Choroid plexus epithelial cell (primary cell): ENCODE measurements at regions not wholly inside any gene's neighbourhood (a gene's known extent, or its start where the extent isn't known, plus 50 kb on each side); places are given as distances from the start of the nearest gene placed in this dataset.

Experiments
- DNase-seq: peaks from one replicate; pipeline ENCODE4 v3.0.0-alpha.2; 2010; ENCODE audit warnings: low read depth
- H3K4me3 ChIP-seq: 2 replicates; pipeline ENCODE4 v1.5.1; 2011; ENCODE audit warnings: low read depth, mild to moderate bottlenecking, control low read depth, low read length, moderate library complexity
- TF ChIP-seq, protein P1 (sequence below): conservative IDR thresholded peaks from 2 replicates; pipeline ENCODE4 v1.5.1; 2011; ENCODE audit warnings: low read depth, mild to moderate bottlenecking, control low read depth, inconsistent platforms, low read length, moderate library complexity

DNA sequence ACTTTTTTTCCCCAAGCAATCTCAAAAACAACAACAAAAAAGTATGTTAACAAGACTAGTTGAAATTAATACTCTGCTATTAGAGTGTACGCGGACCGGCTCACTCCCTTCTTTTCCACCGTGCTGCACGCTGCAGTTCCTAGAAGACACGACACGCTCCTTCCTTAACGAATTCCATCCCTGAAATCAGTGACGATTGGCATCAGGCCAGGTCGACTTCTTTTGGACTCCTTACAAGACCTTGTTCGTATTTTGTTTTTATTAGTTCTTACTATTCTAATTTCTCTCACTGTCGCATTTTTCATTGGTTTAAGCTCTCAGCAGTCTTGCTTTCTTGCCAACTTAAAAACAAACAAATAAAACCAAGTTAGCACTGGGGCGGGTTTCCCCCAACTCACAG lies 175.8 kb upstream of the PITX2 start:
- no peak for DNase-seq
- TF ChIP-seq, protein P1, sequence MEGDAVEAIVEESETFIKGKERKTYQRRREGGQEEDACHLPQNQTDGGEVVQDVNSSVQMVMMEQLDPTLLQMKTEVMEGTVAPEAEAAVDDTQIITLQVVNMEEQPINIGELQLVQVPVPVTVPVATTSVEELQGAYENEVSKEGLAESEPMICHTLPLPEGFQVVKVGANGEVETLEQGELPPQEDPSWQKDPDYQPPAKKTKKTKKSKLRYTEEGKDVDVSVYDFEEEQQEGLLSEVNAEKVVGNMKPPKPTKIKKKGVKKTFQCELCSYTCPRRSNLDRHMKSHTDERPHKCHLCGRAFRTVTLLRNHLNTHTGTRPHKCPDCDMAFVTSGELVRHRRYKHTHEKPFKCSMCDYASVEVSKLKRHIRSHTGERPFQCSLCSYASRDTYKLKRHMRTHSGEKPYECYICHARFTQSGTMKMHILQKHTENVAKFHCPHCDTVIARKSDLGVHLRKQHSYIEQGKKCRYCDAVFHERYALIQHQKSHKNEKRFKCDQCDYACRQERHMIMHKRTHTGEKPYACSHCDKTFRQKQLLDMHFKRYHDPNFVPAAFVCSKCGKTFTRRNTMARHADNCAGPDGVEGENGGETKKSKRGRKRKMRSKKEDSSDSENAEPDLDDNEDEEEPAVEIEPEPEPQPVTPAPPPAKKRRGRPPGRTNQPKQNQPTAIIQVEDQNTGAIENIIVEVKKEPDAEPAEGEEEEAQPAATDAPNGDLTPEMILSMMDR = no peak
- H3K4me3 ChIP-seq = no peak overlapping the region

DNA sequence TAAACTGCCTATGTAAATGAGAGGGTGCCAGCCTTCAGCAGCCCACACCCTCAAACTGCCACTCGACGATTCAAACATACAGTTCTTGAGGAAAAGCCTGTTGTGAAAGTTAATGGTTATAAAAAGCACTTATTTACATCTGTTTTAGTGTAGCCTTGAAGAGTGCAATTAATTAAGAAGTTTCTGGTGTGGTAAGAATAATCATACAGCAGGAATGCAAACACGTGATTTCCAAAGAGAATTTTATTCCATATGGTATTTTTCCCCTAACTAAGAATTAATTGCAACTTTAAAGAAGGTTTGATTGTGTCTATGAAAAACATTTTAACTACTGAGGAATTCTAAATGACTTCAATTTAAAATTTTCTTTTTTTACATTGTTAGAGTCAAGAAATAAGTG lies 176.3 kb upstream of the PITX2 start:
- TF ChIP-seq, protein P1 = no peak
- no peak overlapping the region for H3K4me3 ChIP-seq
- no peak for DNase-seq

DNA sequence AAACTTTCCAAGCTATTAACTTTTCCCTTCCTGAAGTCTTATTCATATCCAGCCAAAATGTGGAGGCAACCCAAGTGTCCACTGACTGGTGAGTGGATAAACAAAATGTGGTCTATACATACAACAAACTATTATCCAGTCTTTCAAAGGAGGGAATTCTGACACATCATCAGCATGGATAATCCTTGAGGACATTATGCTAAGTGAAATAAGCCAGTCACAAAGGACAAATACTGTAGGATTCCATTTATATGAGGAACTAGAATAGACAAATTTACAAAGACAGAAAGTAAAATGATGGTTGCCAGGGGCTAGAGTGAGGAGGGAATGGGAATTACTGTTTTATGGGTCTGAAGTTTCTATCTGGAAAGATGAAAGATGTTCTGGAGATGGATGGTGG lies 178.7 kb upstream of the PITX2 start:
- no peak overlapping the region for H3K4me3 ChIP-seq
- TF ChIP-seq, protein P1 = no peak
- DNase-seq = no peak

DNA sequence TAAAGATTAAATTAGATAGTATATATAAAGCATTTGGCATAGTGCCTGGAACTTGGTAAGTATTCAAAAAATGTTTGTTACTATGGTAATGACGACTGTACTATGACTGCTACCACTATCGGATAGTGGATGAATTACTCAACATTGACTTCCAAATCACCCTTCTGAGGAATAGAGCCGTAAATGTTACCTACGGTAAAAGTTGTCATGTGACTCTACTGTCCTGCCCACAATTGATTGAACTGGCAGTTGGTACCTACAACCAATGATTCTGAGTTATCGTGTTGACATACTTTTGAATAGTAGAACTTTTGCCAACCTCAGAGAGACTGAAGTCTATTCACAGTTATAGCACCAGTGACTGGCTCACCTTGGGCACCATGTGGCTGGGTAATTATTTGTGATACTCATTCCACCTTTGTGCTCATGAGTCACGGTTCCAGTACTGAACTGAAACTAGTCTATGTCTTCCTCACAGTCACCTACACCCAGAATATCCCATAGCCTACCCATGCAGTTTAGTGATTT lies 185.5 kb upstream of the PITX2 start:
- no peak overlapping the region for H3K4me3 ChIP-seq
- TF ChIP-seq, protein P1 = no peak
- peak; percentile 37 for DNase-seq

DNA sequence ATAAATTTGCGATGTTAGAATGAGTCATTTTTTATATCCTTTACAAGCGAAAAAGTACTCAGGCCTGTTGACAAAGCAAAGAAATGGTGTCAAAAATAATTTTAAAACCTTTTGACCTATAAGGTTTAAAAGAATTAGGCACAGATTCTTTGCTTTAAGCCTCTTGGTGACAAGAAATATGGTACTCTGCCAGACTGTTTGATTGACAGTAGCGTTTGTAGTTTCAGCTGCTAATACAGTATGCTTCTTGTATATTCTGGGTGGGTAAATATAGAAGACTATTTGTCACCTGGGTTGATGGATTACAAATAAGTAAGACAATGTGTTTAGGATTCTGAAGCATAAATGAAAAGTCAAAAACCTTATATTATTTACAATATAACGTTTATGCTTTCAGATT lies 193.1 kb upstream of the PITX2 start:
- no peak overlapping the region for H3K4me3 ChIP-seq
- DNase-seq = no peak
- TF ChIP-seq, protein P1 = no peak

DNA sequence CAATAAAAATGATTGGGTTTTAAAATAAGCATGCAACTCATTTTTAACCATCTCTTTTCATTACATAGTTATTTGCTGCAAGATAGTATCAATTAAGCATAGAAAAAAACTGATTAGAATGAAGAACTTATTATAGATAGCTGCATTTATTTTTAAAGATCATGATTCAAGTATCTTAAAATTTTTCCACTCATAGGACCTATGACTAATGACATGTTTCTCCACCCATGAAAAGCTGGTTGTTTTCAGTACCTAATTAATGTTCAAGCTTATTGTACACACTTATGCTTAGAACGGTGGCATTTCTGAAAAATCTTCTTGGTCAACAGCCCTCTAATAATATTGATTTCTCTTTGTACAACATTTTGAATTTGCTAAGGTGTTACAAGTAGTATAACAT lies 193.5 kb upstream of the PITX2 start:
- TF ChIP-seq, protein P1 = no peak
- DNase-seq = no peak
- H3K4me3 ChIP-seq = no peak overlapping the region

DNA sequence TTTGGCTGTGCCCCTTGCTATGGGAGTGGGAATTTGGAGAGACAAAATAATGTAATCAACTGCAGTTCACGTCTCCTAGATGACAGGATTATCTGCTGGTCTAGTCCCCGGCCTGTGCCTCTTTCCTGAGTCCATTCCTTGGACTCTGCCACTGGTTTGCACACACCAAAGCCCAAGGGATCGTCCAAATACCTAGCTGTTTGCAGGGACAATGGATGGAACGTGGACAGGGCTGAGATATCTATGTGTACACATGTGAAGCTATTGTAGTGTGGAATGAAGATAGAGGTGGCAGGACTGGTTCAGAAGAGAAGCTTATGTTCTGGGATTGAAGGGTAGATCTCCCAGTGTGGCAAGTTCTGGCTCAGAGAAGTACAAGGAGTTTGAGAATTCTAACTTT lies 198.3 kb upstream of the PITX2 start:
- no peak for DNase-seq
- TF ChIP-seq, protein P1 = no peak
- H3K4me3 ChIP-seq = no peak overlapping the region
